ENCODE measurements at regions not wholly inside any gene's neighbourhood (a gene's known extent, or its start where the extent isn't known, plus 50 kb on each side); places are given as distances from the start of the nearest gene placed in this dataset.

DNA sequence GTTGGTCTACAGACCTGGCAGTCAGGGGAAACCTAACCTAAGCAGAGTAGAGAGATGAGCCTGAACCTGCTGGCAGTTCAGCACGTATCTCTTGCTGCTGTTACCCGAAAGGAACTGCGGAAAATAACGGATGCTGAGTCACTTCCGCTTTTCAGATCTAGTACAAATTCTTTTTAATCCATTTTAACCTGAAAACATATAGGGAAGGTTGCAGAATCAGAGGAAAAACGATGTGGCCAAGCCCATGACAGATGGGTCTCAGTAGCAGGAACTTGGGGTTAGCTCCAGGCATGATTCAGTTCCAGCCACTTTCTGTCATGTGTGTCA is 120.7 kb upstream of the ADRA1D start:
- in situ Hi-C loops (cut with MboI; ENCODE audit: low sequenced_read_pairs, unreplicated experiment) = no loop called here
- TF ChIP-seq CTCF (IDR thresholded peaks at IDR 0.05; ENCODE audit: borderline replicate concordance, control extremely low read depth, extremely low read depth, insufficient read depth, missing control alignments) = no peak
- peak; percentile 38 for DNase-seq (ENCODE audit: low spot score)

DNA sequence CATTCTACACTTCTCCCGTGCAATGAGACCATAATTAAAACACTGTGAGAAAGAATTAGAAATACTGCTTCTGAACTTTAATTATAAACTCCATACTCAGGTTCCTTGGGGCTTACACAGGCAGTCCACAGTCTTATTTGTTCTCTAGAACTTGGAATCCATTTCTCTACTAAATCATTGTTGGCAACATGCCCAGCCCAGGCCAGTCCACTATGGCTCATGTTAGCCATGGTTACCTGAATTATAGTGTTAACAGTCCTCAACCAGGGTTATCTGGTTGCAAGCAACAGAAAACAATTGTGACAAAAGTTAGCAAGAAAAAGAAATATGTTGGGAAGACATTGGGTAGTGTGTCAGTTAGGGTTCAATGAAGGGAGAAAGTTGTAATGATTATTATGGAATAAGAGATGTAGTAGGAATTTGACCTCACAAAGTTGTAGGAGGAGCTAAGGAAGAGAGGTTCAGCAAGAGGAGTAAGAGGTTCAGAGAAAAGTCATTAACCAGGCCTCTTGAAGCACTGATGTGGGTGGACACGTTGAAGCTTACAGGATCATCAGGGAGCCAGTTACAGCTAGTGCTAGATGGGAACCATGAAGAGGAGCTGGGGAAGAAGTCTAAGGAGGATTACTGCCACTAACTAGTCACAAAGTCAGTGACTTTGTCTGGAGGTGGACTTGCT is 120.2 kb upstream of the ADRA1D start:
- TF ChIP-seq CTCF (IDR thresholded peaks at IDR 0.05; ENCODE audit: borderline replicate concordance, control extremely low read depth, extremely low read depth, insufficient read depth, missing control alignments) = no peak
- in situ Hi-C loops (cut with MboI; ENCODE audit: low sequenced_read_pairs, unreplicated experiment) = no loop called here
- no peak for DNase-seq (ENCODE audit: low spot score)

GRCh38 chr20:4366076-4366475 is 117.0 kb upstream of the ADRA1D start:
- in situ Hi-C loops (cut with MboI; ENCODE audit: low sequenced_read_pairs, unreplicated experiment) = no loop called here

GRCh38 chr20:4358552-4358951 is 109.5 kb upstream of the ADRA1D start:
- TF ChIP-seq CTCF (IDR thresholded peaks at IDR 0.05; ENCODE audit: borderline replicate concordance, control extremely low read depth, extremely low read depth, insufficient read depth, missing control alignments) = no peak
- in situ Hi-C loops (cut with MboI; ENCODE audit: low sequenced_read_pairs, unreplicated experiment) = no loop called here
- no peak for DNase-seq (ENCODE audit: low spot score)

More at GRCh38 chr20:4366076-4366475, 117.0 kb upstream of the ADRA1D start:
- TF ChIP-seq CTCF (IDR thresholded peaks at IDR 0.05; ENCODE audit: borderline replicate concordance, control extremely low read depth, extremely low read depth, insufficient read depth, missing control alignments) = no peak
- no peak for DNase-seq (ENCODE audit: low spot score)

- in situ Hi-C loops (cut with MboI; ENCODE audit: low sequenced_read_pairs, unreplicated experiment) = no loop called here
- no peak for TF ChIP-seq CTCF (IDR thresholded peaks at IDR 0.05; ENCODE audit: borderline replicate concordance, control extremely low read depth, extremely low read depth, insufficient read depth, missing control alignments)
- no peak for DNase-seq (ENCODE audit: low spot score)
These were observed 103.3 kb upstream of the ADRA1D start for GRCh38 chr20:4352348-4352747.

DNA sequence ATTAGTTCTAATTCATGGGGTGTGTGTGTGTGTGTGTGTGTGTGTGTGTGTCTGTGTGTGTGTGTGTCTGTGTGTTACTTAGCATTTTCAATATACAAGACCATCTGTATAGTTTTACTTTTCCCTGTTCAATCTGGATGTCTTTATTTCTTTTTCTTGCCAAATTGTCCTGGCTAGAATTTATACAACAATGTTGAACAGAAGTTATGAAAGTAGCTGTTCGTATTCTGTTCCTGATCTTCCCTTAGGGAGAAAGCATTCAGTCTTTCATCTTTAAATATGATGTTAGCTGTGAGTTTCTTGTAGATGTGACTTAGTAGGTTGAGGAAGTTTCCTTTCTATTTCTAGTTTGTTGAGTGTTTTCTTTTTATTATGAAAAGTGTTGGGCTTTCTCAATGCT is 101.0 kb upstream of the ADRA1D start:
- in situ Hi-C loops (cut with MboI; ENCODE audit: low sequenced_read_pairs, unreplicated experiment) = no loop called here
- TF ChIP-seq CTCF (IDR thresholded peaks at IDR 0.05; ENCODE audit: borderline replicate concordance, control extremely low read depth, extremely low read depth, insufficient read depth, missing control alignments) = no peak
- DNase-seq (ENCODE audit: low spot score) = no peak

All from GM13976 (cell line).